GM19099 (cell line): ENCODE measurements at regions not wholly inside any gene's neighbourhood (a gene's known extent, or its start where the extent isn't known, plus 50 kb on each side); places are given as distances from the start of the nearest gene placed in this dataset.

ENCODE experiments used
- POLR2A ChIP-seq: IDR thresholded peaks from 3 replicates; pipeline ENCODE4 v1.6.1; 2011; ENCODE audit warnings: low read depth; ENCODE audit not compliant: insufficient read length; ENCODE audit errors: extremely low read depth

- TF ChIP-seq POLR2A = no peak
Measured at GRCh38 chr9:92173318-92173717, 58.1 kb upstream of the SPTLC1 start.

- no peak for TF ChIP-seq POLR2A
Measured at GRCh38 chr9:92171822-92172221, 56.6 kb upstream of the SPTLC1 start.

- TF ChIP-seq POLR2A = no peak
Measured at GRCh38 chr9:92171281-92171680, 56.1 kb upstream of the SPTLC1 start.

GRCh38 chr9:92170848-92171247 is 55.6 kb upstream of the SPTLC1 start:
- TF ChIP-seq POLR2A = no peak

- TF ChIP-seq POLR2A = no peak
Measured at GRCh38 chr9:92165484-92165883, 50.3 kb upstream of the SPTLC1 start.
